Panc1 (cell line): ENCODE measurements at regions not wholly inside any gene's neighbourhood (a gene's known extent, or its start where the extent isn't known, plus 50 kb on each side); places are given as distances from the start of the nearest gene placed in this dataset.

Experiments
- ATAC-seq: fragments of 200-7000 bp; cut with Tn5 transposase; 2 replicates; pipeline ENCODE4 v1.9.1; 2020; ENCODE audit warnings: mild to moderate bottlenecking, moderate library complexity
- BruUV-seq: library from RNA; stranded (reverse); fragments of 400-500 nt; replicated peaks from 2 replicates; lab custom pipeline; 2021; lab: Mats Ljungman, UMichigan
- CTCF ChIA-PET: fragments of 300-600 bp; sonication (Branson Sonifier 250); formaldehyde crosslinking; loops from one replicate; lab custom pipeline; 2022; ENCODE audit warnings: antibody characterized with exemption; lab: Charles Lee
- POLR2A ChIA-PET: fragments of 300-600 bp; sonication (Branson Sonifier 250); formaldehyde crosslinking; loops from one replicate; lab custom pipeline; 2022; ENCODE audit warnings: antibody characterized with exemption; lab: Charles Lee
- DNase-seq: peaks from one replicate; pipeline ENCODE4 v3.0.0-alpha.2; 2010; ENCODE audit warnings: low read depth, low spot score
- H3K27ac ChIP-seq: 2 replicates; pipeline ENCODE4 v1.5.1; 2011; ENCODE audit warnings: mild to moderate bottlenecking, low read length, inconsistent platforms
- H3K27me3 ChIP-seq: fragments of 200-500 bp; sonication (Bioruptor generic); 2 replicates; pipeline ENCODE4 v1.6.0; 2014; ENCODE audit warnings: low read length, inconsistent platforms; ENCODE audit not compliant: control insufficient read depth, insufficient read depth
- H3K36me3 ChIP-seq: fragments of 200-500 bp; sonication (Bioruptor generic); 2 replicates; pipeline ENCODE4 v1.5.1; 2014; ENCODE audit warnings: inconsistent platforms, mild to moderate bottlenecking, low read length, moderate library complexity; ENCODE audit not compliant: control insufficient read depth, insufficient read depth
- H3K4me1 ChIP-seq: 2 replicates; pipeline ENCODE4 v1.5.1; 2011; ENCODE audit warnings: inconsistent platforms, mild to moderate bottlenecking, low read length, moderate library complexity; ENCODE audit not compliant: control insufficient read depth, insufficient read depth
- H3K4me3 ChIP-seq, 2 experiments: 2 replicates each; pipeline ENCODE4 v1.5.1; 2011 to 2012; ENCODE audit warnings: low read depth in 2 of 2, low read length in 2 of 2, mild to moderate bottlenecking in 2 of 2, inconsistent platforms in 1 of 2, moderate library complexity in 1 of 2
- H3K9me3 ChIP-seq: fragments of 200-500 bp; sonication (Bioruptor generic); 2 replicates; pipeline ENCODE4 v1.5.1; 2014; ENCODE audit warnings: low read depth, mild to moderate bottlenecking, inconsistent platforms, low read length, moderate library complexity; ENCODE audit not compliant: control insufficient read depth, insufficient read depth
- CTCF ChIP-seq: fragments of 450-650 bp; IDR thresholded peaks from 2 replicates; pipeline ENCODE4 v1.5.1; 2017; ENCODE audit warnings: mild to moderate bottlenecking
- POLR2AphosphoS5 ChIP-seq: IDR thresholded peaks from 2 replicates; pipeline ENCODE4 v1.6.1; 2012; ENCODE audit warnings: mild to moderate bottlenecking, low read depth, low read length, moderate library complexity
- REST ChIP-seq, 2 experiments: IDR thresholded peaks; 2 replicates each; pipeline ENCODE4 v1.6.1; 2011 to 2012; ENCODE audit warnings: low read depth in 2 of 2, control low read depth in 1 of 2, low read length in 1 of 2, mild to moderate bottlenecking in 1 of 2, moderate library complexity in 1 of 2; ENCODE audit not compliant: insufficient read depth in 1 of 2
- SIN3A ChIP-seq: IDR thresholded peaks from 2 replicates; pipeline ENCODE4 v1.6.1; 2012; ENCODE audit warnings: low read depth, mild to moderate bottlenecking, low read length, moderate library complexity, borderline replicate concordance; ENCODE audit not compliant: insufficient read depth
- TCF7L2 ChIP-seq: IDR thresholded peaks from 2 replicates; pipeline ENCODE4 v1.6.1; 2011; ENCODE audit warnings: mild to moderate bottlenecking, low read depth, low read length, inconsistent platforms
- in situ Hi-C: cut with HindIII; loops from 2 replicates; pipeline ENCODE4 v1.10.0; 2016; ENCODE audit warnings: low sequenced_read_pairs, low pct_unique_long_range_greater_than_20kb
- intact Hi-C: fragments of 100-400 bp; cut with micrococcal nuclease; formaldehyde crosslinking; loops from one replicate; pipeline ENCODE4 v1.10.0; 2022; ENCODE audit not compliant: unreplicated experiment

- H3K4me1 ChIP-seq: no peaks in the 10 kb centered on the region
- in situ Hi-C loops (no loop called here), intact Hi-C loops (no loop called here)
- no peaks in the 10 kb centered on the region for H3K27me3 ChIP-seq
- no peaks in the 10 kb centered on the region for H3K9me3 ChIP-seq
- no peak overlapping the region for H3K27ac ChIP-seq
- no peak overlapping the region for H3K4me3 ChIP-seq
- no peak for DNase-seq
- CTCF ChIA-PET: no interaction called here
- BruUV-seq: no TSS peak
- H3K36me3 ChIP-seq: no peaks in the 10 kb centered on the region
- POLR2A ChIA-PET: no interaction called here
- TF ChIP-seq CTCF (no peak), POLR2AphosphoS5 (no peak), SIN3A (no peak)
- ATAC-seq: no peak
These were observed 596.6 kb downstream of the RNF144A start for GRCh38 chr2:7513834-7514233.

- no peaks in the 10 kb centered on the region for H3K27me3 ChIP-seq
- in situ Hi-C loops (no loop called here), intact Hi-C loops (no loop called here)
- H3K36me3 ChIP-seq: no peaks in the 10 kb centered on the region
- no peaks in the 10 kb centered on the region for H3K4me1 ChIP-seq
- no TSS peak for BruUV-seq
- ChIA-PET CTCF (no interaction called here), POLR2A (no interaction called here)
- H3K9me3 ChIP-seq: no peaks in the 10 kb centered on the region
- no peak for ATAC-seq
- no peak for DNase-seq
- H3K4me3 ChIP-seq: no peak overlapping the region
- no peak overlapping the region for H3K27ac ChIP-seq
- TF ChIP-seq TCF7L2 (no peak), SIN3A (no peak), CTCF (no peak)
These were observed 598.1 kb downstream of the RNF144A start for GRCh38 chr2:7515327-7515726.

GRCh38 chr2:7516484-7517063 is 599.4 kb downstream of the RNF144A start:
- H3K27ac ChIP-seq: no peak overlapping the region
- no peaks in the 10 kb centered on the region for H3K36me3 ChIP-seq
- BruUV-seq: no TSS peak
- no peak for DNase-seq
- TF ChIP-seq REST (IDR thresholded peaks at IDR 0.05; ENCODE audit: insufficient read depth in 1 of 2, low read depth in 2 of 2, low read length in 1 of 2) (no peak), CTCF (no peak), SIN3A (no peak), TCF7L2 (no peak), POLR2AphosphoS5 (no peak)
- no peaks in the 10 kb centered on the region for H3K9me3 ChIP-seq
- no peak for ATAC-seq
- no peak overlapping the region for H3K4me3 ChIP-seq
- POLR2A ChIA-PET: no interaction called here
- CTCF ChIA-PET: no interaction called here
- no peaks in the 10 kb centered on the region for H3K27me3 ChIP-seq
- H3K4me1 ChIP-seq: no peaks in the 10 kb centered on the region
- in situ Hi-C loops: no loop called here
- intact Hi-C loops: no loop called here
